ENCODE measurements at regions not wholly inside any gene's neighbourhood (a gene's known extent, or its start where the extent isn't known, plus 50 kb on each side); places are given as distances from the start of the nearest gene placed in this dataset.

GRCh38 chr11:69394869-69395246, 86.6 kb upstream of the LINC01488 start:
- no peaks in the 10 kb centered on the region for H3K36me3 ChIP-seq (ENCODE audit: control insufficient read depth in 2 of 2, insufficient read depth in 1 of 2, low read length in 2 of 2)
- TF ChIP-seq ZNF223 (tag by site-specific recombination; IDR thresholded peaks at IDR 0.05) (no peak), ZNF202 (tag by site-specific recombination; IDR thresholded peaks at IDR 0.05; ENCODE audit: borderline replicate concordance) (no peak), ZNF596 (tag by site-specific recombination; IDR thresholded peaks at IDR 0.05) (no peak)
- H3K27ac ChIP-seq (ENCODE audit: extremely low read depth, low read depth, low read length): no peak overlapping the region
- H3K9me3 ChIP-seq (ENCODE audit: control insufficient read depth, insufficient read depth, low read depth, low read length): no peaks in the 10 kb centered on the region
- ChIA-PET CTCF (no interaction called here), POLR2A (interaction anchor here (0.6 kb wide), 1 partner anchor 29 kb away, joined by 3 read pairs; no protein-coding TSS in a partner anchor)
- H3K4me1 ChIP-seq (ENCODE audit: control insufficient read depth, insufficient read depth, low read length): no peaks in the 10 kb centered on the region
- no peak overlapping the region for H3K4me3 ChIP-seq (ENCODE audit: low read depth, low read length)

GRCh38 chr11:69395287-69395686, 86.2 kb upstream of the LINC01488 start:
- TF ChIP-seq OSR2 (tag by site-specific recombination; IDR thresholded peaks at IDR 0.05) (no peak), ZNF239 (tag by site-specific recombination; IDR thresholded peaks at IDR 0.05) (no peak)
- POLR2A ChIA-PET: interaction anchor here (0.6 kb wide), 1 partner anchor 30 kb away, joined by 3 read pairs; no protein-coding TSS in a partner anchor
- Histone ChIP-seq H3K4me1 (ENCODE audit: control insufficient read depth, insufficient read depth, low read length) (no peaks in the 10 kb centered on the region), H3K36me3 (ENCODE audit: control insufficient read depth in 2 of 2, insufficient read depth in 1 of 2, low read length in 2 of 2) (no peaks in the 10 kb centered on the region), H3K4me3 (ENCODE audit: low read depth, low read length) (no peak overlapping the region), H3K27ac (ENCODE audit: extremely low read depth, low read depth, low read length) (no peak overlapping the region), H3K9me3 (ENCODE audit: control insufficient read depth, insufficient read depth, low read depth, low read length) (no peaks in the 10 kb centered on the region)
- CTCF ChIA-PET: interaction anchor here (0.7 kb wide), 1 partner anchor 137 kb away, joined by 3 read pairs; no protein-coding TSS in a partner anchor

- TF ChIP-seq ZNF148 (tag by site-specific recombination; IDR thresholded peaks at IDR 0.05; ENCODE audit: borderline replicate concordance): no peak
- no peak for TF ChIP-seq ZNF707 (tag by site-specific recombination; IDR thresholded peaks at IDR 0.05)
- no peak for TF ChIP-seq ZNF133 (tag by site-specific recombination; IDR thresholded peaks at IDR 0.05)
- no peak for TF ChIP-seq ZNF335 (tag by site-specific recombination; conservative IDR thresholded peaks at IDR 0.05)
- TF ChIP-seq ZBTB7A (tag by site-specific recombination; IDR thresholded peaks at IDR 0.05; ENCODE audit: low read depth): no peak
- no peak for TF ChIP-seq BCL6B (tag by site-specific recombination; IDR thresholded peaks at IDR 0.05)
- TF ChIP-seq ZNF366 (tag by site-specific recombination; conservative IDR thresholded peaks at IDR 0.05): no peak
- TF ChIP-seq EGR2 (tag by site-specific recombination; IDR thresholded peaks at IDR 0.05; ENCODE audit: low read depth): no peak
- no peak for TF ChIP-seq ZNF175 (tag by site-specific recombination; IDR thresholded peaks at IDR 0.05)
- TF ChIP-seq MYNN (tag by site-specific recombination; IDR thresholded peaks at IDR 0.05; ENCODE audit: borderline replicate concordance): no peak
- no peak for TF ChIP-seq ZNF19 (tag by site-specific recombination; IDR thresholded peaks at IDR 0.05; ENCODE audit: low read depth)
- TF ChIP-seq GLI2 (tag by site-specific recombination; IDR thresholded peaks at IDR 0.05; ENCODE audit: borderline replicate concordance, low read depth): no peak
- TF ChIP-seq ZNF398 (tag by site-specific recombination; IDR thresholded peaks at IDR 0.05): no peak
- TF ChIP-seq ZNF223 (tag by site-specific recombination; IDR thresholded peaks at IDR 0.05): no peak
- no peak overlapping the region for H3K27ac ChIP-seq (ENCODE audit: extremely low read depth, low read depth, low read length)
- no peaks in the 10 kb centered on the region for H3K36me3 ChIP-seq (ENCODE audit: control insufficient read depth in 2 of 2, insufficient read depth in 1 of 2, low read length in 2 of 2)
- no peak overlapping the region for H3K4me3 ChIP-seq (ENCODE audit: low read depth, low read length)
- ChIA-PET CTCF (interaction anchor here (0.6 to 0.7 kb wide), 3 partner anchors 32 to 136 kb away, joined by 3 read pairs; no protein-coding TSS in a partner anchor), POLR2A (no interaction called here)
- no peaks in the 10 kb centered on the region for H3K4me1 ChIP-seq (ENCODE audit: control insufficient read depth, insufficient read depth, low read length)
- H3K9me3 ChIP-seq (ENCODE audit: control insufficient read depth, insufficient read depth, low read depth, low read length): no peaks in the 10 kb centered on the region
Observed at GRCh38 chr11:69396051-69396947, 85.2 kb upstream of the LINC01488 start.

All from HEK293 (cell line).